ENCODE measurements at regions not wholly inside any gene's neighbourhood (a gene's known extent, or its start where the extent isn't known, plus 50 kb on each side); places are given as distances from the start of the nearest gene placed in this dataset.

GRCh38 chr11:100536979-100537378 lies 150.1 kb upstream of the ARHGAP42 start:
- DNase-seq = no peak

- DNase-seq = no peak
These were observed 143.7 kb upstream of the ARHGAP42 start for GRCh38 chr11:100543386-100543785.

- no peak for DNase-seq
These were observed 141.5 kb upstream of the ARHGAP42 start for GRCh38 chr11:100545556-100545955.

- DNase-seq = no peak
These were observed 141.1 kb upstream of the ARHGAP42 start for GRCh38 chr11:100545970-100546369.

DNA sequence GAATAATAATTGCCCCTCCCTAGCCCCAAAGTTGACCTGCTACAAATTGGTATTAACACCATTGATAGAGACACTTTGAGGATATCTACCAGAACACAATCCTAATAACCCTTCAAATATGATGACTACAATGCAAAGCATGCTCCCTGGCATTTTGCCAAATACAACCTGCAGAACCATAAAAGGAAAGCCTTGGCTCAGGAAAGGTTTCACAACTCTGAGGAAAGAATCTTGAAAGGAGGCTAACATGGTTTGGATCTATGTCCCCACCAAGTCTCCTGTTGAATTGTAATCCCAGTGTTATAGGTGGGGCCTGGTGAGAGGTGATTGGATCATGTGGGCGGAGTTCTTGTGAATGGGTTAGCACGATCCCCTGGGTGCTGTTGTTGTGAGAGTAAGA lies 140.4 kb upstream of the ARHGAP42 start:
- DNase-seq = peak; percentile 56

DNA sequence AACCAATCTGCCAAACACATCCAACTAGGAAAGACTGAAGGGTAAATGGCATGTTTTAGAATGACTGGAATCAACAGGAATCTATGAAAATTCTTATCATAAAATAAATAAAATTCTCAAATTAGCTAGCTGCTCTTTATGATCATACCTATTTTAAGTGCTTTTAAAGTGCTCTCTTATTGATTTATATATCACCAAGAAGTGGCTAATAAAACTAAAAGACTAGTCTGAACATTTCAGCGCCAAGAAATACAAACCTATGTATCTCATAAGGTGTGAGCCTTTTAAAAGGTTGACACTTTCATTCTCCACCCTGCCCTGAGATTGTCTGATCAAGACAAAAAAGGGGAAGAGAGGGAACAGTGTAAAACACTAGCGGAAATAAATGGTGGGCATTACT lies 136.8 kb upstream of the ARHGAP42 start:
- DNase-seq = no peak

GRCh38 chr11:100550912-100551632 lies 136.0 kb upstream of the ARHGAP42 start:
- no peak for DNase-seq

GRCh38 chr11:100555931-100556330 lies 131.2 kb upstream of the ARHGAP42 start:
- DNase-seq = no peak

DNA sequence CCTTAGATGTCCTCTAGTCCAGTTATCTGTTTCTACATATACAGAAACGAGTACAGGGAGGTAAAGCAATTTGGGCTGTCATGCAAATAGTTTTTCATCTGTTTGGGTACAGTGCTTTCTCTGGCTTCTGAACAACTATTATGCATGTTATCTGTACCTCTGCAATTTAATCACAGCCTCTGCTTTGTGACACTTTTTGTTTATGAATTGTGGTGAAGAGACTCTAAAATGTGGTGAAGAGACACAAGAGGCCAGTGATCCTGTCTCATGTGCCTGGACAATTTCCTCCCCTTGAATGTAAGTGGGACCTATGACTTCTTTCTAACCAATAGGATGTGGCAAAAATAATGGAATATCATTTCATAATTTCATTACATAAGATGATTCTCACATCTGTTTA lies 130.3 kb upstream of the ARHGAP42 start:
- DNase-seq = no peak

- peak; percentile 21 for DNase-seq
These were observed 129.1 kb upstream of the ARHGAP42 start for GRCh38 chr11:100557830-100558611.

DNA sequence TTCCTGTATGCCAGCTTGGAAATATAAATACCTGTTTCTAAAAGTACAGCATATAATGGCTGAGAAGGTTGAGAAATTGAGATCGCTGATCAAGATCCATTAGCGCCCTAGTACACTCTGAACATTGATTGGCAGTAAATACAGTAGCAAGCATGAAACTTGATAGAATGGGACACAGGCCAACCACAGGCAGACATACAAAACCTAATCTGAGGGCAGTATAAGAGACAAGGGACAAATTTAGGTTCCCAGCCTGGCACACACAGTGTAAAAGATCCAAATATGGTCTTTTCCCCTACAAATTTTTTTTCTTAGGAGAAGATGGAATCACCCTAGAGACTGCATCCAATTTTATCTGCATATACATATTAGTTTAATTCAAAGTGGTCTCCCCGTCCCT lies 126.5 kb upstream of the ARHGAP42 start:
- DNase-seq = no peak

DNA sequence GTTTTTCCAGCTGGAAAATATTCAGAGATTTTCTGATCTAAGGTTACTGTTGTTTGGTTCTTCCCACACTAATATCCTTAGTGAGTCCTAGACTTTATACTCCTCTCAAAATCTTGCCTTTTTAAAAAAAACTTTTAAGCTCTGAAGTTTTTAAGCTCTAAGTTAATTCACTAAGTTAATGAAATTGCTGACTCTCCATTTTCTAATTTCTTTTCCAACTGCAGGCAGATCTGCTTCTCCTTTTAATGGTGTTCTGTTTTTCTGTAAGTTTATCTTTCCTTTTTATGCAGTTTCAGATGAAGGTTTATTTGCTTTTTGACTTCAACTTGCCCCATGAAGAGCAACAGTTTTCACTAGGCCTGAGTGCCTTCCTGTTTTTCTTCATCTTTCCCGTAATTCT lies 125.8 kb upstream of the ARHGAP42 start:
- DNase-seq = peak; percentile 38

DNA sequence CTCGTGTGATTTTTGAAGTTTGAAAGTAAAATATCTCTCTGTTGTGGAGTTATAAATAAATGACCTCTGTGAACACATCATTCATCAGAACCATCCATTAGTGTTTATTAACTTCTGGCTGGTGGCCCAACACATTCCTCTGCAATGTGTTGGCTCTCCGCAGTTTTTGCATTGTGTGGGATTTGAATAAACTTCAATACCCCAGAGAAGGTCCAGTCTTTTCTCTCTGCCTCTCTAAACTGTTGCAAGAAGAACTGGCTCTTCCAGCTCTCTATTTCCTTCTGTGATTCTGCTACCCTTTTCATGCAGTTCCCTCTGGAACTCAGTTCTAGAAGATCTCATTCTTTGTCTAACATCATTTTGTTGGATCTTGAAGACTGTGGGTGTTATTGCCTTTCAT lies 125.0 kb upstream of the ARHGAP42 start:
- peak; percentile 87 for DNase-seq

- no peak for DNase-seq
These were observed 123.4 kb upstream of the ARHGAP42 start for GRCh38 chr11:100563541-100564280.

- no peak for DNase-seq
These were observed 113.1 kb upstream of the ARHGAP42 start for GRCh38 chr11:100573911-100574513.

DNA sequence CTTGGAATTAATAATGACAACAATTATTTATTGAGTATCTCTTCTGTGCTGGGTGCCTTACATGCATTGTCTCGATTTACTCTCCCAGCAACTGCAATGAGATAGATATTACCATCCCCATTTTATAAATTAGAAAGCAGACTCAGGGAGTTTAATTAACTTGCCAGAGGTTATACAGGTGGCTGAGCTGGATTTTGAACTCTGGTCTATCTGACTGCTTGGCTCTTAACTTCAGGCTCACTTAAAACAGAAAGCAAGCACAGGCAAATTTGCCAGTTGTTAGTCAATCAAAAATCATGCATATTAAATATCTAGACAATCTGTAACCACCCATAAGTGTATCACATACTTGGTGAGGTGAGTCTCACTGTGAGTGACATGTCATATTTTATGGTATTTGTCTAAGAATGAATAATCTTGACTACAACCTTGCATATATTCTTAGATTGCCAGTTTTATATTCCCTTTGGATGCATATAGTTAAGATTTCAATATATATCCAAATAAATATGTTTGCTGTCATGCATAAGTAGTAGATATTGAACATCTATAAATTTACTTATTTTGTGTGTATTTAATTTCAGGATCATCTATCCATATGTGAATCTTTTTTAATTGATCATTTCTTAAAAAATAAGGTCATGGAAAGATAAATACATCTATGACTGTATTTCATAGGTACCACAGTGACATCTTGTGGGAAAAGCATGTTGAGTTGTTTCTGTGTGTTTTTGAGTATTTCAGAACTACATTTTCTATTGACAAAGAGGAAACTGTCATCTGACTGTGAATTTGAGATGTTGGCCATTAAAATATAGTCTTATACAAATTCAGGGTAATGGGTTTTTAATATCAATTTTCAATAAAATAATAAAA lies 112.0 kb upstream of the ARHGAP42 start:
- peak; percentile 30 for DNase-seq

DNA sequence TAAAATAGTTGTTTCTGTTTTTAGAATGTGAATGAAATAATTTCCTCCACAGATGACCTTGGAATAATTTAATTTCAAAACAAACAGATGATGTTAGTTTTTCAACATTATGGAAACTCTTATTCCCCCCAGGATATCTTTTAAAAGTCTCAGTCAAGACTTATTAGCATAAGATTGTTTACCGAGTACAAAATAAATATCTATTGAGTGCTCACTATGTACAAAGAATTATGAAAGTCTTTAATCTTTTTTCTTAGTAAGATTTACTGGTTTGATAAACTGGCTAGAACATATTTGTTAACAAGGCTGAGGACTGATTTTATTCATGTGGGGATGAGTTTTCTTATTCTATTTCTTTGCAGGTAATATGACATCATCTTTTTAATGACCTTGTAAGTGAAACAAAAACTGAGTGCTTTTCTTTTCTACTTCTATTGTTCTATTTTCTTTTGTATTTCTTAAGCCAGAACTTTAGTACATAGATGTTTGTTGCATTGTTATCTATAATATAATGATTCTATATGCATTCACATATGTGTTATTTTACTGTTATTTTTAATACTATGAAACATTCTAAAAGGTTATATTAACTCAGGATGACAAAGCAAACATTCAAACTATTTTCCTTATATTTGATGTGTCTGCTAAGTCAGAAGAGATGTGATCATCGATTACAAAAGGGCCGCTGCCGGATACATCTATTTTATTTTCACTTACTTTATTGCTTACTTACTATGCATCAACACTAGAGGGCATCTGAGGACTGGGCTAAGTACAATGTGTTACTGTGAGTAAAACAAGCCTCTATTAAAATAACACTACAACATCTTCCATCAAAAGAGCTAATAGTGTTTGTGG lies 111.0 kb upstream of the ARHGAP42 start:
- DNase-seq = peak; percentile 64

GRCh38 chr11:100576718-100577021 lies 110.4 kb upstream of the ARHGAP42 start:
- DNase-seq = no peak

DNA sequence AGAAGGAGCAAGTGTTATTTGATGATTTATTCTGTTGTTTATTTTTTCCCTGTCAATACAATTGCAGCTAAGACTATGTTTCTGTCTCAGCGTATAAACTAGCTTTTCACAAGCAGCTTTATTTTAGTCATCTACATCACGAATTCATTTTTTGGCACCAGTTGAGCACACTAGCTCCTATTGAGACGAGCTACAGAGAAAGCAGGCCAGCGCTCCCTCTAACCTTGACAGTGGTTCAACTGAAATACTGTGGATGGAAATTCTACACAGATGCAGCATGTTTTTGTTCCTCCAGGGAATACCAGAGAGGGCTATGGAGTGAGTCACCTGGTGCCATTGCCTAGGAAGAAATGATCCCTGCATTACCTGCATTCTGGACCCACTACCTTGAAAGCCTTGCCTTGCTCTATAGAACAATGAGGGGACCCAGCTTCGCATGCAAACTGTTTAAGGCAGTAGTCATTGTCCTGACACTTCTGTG lies 108.2 kb upstream of the ARHGAP42 start:
- peak; percentile 62 for DNase-seq

GRCh38 chr11:100581318-100581717 lies 105.8 kb upstream of the ARHGAP42 start:
- DNase-seq = no peak

All from kidney glomerular epithelial cell (primary cell).